Frontal cortex (tissue), 3 donors: ENCODE measurements at regions not wholly inside any gene's neighbourhood (a gene's known extent, or its start where the extent isn't known, plus 50 kb on each side); places are given as distances from the start of the nearest gene placed in this dataset.
A peak's percentile ranks its signal among the peaks of the same experiment; 100 is the strongest.

Experiments used
- DNase-seq, 2 donors: peaks; one replicate each; pipeline ENCODE4 v3.0.0; 2012; ENCODE audit warnings: low spot score in 2 of 2
- FAIRE-seq: peaks from 2 replicates; lab custom pipeline; 2012; peaks lifted over from hg19 to GRCh38; lab: Jason Lieb, UNC
- donor health status: control.
- donor health status: control.
- donor health status: control.

DNA sequence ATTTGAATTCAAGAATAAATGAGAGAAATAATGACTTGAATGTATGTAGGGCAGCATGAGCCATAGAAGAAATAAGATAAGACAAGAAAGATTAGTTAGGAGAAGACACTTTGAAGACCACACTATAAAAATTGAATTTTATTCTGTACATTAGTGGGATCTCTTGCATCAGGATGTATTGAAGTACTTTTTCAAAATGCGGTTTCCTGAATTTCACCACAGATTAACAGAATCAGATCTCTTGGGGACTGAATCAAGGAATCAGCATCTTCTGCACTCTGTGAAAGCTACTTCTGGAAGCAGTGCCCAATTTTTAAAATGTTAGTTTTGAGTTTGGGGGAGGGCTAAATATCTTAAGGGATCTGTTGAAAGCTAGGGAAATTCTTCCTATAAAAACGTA lies 763.9 kb upstream of the GOLIM4 start:
- FAIRE-seq (no peak), DNase-seq (no peak)

DNA sequence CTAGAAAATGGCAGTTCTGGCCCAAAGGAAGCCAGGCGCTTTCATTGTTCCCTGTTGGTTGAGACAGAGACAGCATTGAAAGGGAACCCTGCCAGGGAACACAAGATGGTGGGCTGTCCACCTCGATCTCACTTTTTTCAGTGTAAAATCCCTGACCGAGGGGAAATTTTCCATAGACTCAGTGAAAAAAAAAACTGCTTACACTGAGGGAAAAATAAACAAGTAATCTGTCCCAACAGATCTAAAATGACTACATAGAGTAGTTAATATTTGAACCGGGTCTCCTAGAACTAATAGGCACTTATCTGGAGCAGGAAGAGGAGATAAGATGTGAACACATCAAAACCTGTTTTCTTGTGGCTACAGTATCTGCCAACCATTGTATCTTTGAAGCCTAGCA lies 763.4 kb upstream of the GOLIM4 start:
- FAIRE-seq = no peak
- no peak for DNase-seq

DNA sequence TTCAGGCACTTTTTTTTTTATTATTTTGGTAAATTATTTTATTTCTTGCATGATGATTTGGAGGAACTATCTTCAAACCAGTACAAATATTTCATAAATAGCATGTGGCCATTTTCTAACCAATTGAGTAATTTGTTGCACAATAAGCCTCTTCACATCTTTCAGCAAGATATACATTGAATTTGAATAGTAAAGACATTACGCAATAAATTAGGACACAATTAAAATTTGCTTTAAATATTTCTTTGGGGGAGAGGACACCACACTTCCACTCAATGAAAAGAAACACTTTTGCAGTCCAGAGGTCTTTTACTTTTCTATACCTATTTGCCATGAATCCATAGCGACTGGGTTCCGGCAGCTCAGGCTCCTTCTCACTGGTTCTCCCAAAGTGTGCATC lies 762.6 kb upstream of the GOLIM4 start:
- FAIRE-seq (no peak), DNase-seq (no peak)

DNA sequence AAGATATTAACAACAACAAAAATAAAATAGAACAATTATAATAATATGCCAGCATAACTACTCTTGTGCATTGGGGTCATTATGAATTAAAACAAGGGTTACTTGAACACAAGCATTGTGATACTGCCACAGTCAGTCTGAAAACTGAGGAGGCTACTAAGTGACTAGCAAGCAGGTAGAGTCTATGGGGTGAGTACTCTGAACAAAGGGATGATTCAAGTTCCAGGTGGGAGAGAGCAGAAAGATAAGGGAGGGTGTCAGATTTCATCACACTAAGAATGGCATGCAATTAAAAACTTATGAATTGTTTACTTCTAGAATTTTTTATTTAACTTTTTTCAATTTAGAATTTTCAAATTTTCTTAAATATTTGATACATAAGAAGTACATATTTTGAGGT lies 754.4 kb upstream of the GOLIM4 start:
- no peak for FAIRE-seq
- DNase-seq = no peak

DNA sequence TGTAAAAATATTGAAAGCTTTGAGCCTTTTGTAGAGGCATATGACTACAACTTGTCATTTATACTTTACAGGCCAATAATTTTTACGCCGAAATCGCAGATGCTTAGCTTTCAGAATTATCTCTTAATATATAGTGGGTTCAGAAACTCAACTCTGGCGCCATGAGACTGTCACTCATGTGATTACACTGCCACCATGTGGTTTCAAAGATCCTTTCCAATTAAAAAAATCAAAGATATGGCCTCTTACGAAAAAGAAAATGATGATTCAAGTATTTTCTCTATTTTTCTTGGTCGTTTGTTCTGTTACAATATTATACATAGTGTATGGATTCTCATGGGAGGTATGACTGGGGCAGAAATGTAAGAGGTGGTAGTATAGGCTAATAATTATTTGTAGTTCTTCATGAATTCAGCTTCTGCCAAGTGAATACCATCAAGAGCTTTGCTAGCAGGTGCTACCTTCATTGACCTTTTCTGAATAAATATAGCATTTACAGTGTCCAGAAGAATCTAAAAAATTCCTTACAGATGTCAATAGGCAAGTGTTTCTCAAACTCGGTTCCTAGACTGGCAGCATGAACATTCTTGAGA lies 751.7 kb upstream of the GOLIM4 start:
- peak; percentile 1 to 7 for DNase-seq
- FAIRE-seq = peak; percentile 69

DNA sequence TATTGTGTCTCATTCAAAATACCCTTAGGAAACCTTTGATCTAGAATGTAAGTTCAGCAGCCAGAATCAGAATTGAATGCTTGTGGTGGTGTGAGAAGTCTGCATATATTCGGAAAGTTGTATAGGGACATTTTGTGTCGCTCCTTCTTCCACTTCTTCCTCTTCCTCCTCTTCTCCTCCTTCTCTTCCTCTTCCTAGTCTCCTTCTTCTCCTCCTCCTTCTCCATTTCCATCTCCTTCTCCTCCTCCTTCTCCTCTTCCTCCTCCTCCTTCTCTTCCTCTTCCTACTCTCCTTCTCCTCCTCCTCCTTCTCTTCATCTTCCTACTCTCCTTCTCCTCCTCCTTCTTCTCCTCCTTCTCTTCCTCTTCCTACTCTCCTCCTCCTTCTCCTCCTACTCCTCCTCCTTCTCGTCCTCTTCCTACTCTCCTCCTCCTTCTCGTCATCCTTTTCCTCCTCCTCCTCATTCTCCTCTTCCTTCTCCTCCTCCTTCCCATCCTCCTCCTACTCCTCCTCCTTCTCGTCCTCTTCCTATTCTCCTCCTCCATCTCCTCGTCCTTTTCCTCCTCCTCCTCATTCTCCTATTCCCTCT lies 749.3 kb upstream of the GOLIM4 start:
- FAIRE-seq = no peak

DNA sequence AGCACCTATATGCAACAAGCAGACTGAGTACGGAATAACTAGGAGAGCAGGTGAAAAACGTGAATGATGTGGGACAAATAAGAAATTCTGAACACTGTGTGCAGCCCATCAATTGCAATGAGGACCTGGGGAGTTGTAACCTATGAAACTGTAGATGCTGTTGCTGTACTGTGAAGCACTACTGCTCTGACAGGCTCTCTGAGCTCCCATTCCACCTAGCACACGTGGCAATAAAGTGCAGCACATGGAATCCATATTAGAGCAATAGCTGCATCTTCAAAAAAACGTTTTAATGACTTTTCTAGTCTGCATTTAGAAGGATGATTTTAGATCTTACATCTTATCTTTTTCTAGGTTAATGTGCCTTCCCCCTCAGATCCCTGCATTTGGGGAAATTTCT lies 748.7 kb upstream of the GOLIM4 start:
- DNase-seq (no peak), FAIRE-seq (no peak)

More for the DNA sequence above, 749.3 kb upstream of the GOLIM4 start:
- no peak for DNase-seq

DNA sequence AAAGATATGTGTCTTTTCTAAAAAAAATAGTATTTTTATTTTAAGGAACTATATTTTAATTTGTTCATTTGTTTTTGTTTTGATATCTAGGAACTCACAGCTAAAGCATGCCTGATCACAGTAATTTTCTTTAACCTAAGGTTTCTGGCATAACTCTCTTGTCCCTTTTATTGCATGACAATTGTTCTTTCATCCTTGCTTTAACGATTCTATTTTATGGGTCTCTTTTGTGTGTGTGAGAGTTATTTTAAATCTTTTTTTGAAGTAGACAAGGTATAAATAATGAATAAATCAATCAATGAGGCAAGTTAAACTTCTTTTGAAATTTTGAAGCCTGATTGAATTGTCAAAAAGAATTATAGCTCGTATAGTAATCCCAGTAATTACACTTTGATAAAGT lies 747.8 kb upstream of the GOLIM4 start:
- DNase-seq (no peak), FAIRE-seq (no peak)

DNA sequence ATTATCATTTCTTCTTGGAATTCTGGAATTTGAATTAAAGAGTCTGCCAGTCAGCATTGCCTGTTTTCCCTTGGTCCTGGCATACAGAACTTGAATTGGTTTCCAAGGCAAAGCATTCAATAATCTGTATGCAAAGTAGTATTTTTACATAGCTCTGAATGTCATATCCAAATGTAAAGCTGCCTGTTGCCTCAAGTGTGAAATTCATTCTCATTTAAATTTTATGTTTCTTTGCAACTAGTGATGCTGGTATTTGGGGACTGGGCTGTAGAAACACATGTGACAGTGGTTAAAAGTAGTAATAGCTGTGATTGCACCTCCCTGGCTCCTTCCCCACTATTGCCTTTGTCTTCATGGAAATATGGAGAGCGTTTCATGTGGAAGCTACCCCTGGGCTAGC lies 743.9 kb upstream of the GOLIM4 start:
- FAIRE-seq (no peak), DNase-seq (no peak)

DNA sequence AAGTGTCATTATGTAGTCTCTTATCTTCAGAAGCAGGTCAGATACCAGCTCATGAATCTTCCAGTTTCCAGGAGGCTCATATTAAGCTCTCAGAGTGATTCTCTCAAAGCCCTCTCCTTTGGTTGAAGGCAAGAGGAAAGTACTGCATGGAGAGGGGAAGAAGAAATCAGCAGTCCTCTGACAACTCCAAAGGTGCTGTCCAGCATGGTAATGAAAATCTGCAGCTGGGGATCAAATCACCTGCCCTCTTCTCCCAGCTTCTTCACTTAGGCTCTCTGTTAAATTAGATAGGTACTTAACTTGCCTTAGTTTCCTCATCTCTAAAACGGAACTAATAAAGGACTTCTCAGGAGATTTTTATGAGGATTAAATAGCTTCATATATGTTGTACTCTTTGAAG lies 738.8 kb upstream of the GOLIM4 start:
- no peak for DNase-seq
- no peak for FAIRE-seq

DNA sequence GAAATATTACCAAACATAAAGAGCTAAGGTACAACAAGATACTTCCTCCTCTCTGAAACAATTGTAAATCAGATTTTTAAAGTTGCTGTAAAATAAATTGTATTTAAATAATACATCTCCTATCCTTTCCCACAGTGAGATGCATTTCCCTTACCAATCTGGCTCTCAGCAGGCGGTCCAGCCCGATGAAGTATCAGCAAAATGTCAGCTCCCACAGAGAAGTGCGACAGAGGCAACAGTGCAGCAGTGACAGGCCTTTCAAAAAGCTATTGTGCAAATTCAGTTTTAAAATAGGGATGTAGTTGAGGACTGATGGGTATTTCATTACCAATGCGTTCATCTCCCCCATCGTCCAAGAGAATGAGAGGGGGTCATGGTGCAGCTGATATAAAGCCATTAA lies 733.2 kb upstream of the GOLIM4 start:
- FAIRE-seq (no peak), DNase-seq (no peak)

DNA sequence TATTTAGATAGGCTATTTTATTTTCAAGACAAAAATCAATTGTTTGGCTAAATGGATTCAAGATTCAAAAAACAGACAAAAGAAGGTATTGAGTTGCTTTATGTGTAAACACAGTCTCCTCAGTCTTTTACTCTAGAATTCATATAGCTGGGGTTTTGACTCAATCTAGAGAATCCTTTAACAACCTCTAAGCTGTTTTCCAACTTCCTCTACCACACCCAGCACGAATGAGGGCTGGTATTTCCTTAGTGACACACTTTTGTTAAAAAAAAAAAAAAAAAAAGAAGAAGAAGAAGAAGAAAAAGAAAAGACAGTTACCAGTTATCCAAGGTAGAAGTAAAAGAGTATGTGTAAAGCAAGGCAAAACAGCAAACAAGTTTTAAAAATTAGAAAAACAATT lies 732.8 kb upstream of the GOLIM4 start:
- FAIRE-seq (no peak), DNase-seq (no peak)

DNA sequence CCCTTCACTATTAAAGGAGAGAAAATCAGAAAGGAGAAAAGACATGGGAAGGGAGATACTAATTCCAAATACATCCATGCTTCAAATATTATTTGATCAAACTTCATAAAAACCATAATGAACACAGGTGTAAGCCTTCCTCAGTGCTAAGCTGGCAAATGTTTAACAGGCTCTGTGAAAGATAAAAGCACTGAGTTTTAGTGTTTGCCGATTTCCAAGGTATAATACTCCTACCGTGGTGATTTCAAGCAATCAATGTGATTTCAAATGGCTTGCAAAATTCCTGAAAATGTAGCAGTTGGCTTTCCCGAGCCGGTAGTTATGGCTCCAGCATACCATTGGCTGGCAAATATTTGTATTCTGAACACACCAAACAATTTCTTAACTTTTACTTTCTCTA lies 732.3 kb upstream of the GOLIM4 start:
- no peak for FAIRE-seq

DNA sequence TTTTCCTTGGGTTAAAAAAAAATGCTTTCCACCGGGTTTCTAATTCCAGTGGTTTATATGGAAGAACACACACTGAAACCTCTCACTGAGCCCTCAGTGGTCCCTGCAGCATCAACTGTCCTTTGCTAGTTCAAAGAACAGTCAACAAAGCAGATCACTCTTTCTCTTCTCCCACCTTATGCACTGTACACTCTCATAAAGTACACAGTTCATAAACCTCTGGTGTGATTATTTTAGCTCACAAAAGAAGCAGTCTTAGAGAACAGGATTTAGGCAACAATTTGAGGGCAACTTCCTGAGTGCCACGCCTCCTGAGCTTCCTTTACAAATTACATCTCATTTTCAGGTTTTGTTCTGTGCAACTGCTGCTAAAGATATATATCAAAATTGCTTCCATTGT lies 728.4 kb upstream of the GOLIM4 start:
- FAIRE-seq (no peak), DNase-seq (no peak)

More for the DNA sequence above, 732.3 kb upstream of the GOLIM4 start:
- no peak for DNase-seq

DNA sequence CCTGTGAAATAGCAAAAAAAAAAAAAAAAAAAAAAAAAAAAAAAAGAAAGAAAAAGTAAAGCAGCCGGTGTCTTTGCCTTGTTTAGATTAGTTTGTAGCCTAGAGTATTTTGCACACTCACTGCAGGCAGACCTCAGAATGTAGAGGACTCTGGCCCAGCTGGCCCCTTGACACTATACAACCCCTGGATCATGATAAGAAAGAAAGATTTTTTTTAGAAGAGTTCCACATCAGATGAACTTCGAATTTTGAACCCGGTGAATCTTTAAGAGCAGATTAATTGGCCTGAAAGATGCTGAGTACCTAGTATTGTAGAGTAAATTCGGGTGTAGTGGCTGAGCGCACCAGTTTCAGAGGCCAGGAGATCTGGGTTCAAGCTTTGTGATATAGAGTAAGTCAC lies 727.7 kb upstream of the GOLIM4 start:
- FAIRE-seq = no peak
- DNase-seq = no peak

DNA sequence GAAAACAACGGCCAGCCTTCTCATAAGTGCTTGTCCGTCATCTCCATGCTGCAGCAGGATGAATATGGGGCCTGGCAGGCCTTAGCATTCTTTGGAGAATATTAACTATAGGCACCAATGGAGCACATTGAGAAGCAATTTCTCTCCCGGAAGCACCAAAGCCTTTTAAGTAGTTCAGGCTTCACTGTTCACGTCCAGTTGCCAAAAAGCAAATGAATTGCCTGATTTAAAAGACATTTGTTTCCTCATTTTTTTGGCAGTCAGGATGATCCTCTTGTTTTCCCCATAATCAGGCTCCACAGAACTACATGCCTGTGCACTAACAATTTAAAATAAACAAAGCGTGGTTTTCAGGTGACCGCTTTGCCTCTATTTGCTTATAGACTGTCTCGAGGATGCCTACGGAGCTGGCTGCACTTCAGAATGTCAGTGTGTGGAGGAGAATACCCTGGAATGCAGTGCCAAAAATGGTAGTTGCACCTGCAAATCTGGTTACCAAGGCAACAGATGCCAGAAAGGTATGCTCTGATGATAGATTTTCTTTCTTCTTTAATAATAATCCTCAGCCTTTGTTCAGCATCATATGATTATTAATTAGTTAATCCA lies 725.2 kb upstream of the GOLIM4 start:
- DNase-seq (no peak), FAIRE-seq (no peak)

DNA sequence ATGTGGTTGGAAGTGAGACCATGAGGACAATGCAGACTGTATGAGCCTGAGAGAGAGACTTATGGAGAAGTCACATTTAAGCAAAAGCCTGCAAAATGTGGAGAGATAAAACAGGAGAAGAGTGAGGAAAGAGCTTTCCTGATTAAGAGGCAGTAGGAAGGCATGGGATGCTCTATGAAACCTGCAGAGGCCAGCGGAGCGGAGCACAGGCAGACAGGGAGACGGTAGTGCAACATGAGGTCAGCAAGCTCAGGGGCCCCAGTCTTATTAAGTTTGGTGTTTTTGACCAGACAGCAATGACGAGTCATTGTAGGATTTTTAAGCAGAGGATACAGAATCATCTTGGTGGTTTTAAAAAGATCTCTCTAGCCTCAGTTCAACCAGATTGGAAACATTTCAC lies 721.5 kb upstream of the GOLIM4 start:
- DNase-seq (no peak), FAIRE-seq (no peak)

DNA sequence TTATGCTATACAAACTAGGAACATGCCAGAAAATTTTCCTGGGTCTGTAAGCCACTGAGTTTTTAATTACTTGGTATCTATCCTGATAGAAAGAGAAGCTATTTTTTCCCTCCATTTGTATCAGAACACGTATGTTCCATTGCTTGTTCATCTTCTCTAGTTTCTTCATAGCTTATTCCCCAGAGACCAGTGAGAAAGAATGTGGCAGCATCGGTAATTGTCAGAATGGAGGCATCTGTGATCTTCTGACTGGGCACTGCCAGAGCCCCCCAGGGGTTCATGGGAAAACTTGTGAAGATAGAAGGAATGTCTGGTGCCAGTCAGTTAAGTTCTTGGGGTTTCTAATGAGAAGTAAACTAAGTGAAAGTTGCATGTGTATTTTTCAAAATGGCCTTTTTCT lies 720.2 kb upstream of the GOLIM4 start:
- DNase-seq (no peak), FAIRE-seq (no peak)

DNA sequence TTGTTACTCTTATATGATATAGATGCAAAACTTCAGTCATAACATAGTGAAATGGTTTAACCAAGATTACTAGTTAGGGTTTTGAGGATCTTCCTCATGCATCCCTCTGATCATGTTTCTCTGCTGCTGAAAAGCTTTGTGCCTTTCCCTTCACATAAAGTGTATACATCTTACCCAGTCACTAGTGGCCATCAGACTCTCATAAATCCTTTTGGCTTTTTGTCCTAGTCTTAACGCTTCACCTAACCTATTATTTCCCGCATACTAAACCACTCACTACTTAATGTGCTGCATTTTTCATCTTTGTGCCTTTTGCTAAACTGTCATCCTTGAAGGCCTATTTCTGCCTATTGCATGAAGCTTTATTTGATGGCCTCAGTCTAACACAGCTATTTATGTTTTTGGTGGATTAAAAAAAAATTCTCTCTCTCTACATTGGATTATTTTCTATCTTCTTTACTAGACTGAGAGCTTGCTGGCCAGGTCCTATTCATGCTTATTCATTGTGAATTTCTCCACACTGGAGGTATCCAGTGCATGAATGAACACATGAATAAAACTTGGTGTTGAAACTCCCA lies 717.6 kb upstream of the GOLIM4 start:
- DNase-seq (no peak), FAIRE-seq (no peak)

DNA sequence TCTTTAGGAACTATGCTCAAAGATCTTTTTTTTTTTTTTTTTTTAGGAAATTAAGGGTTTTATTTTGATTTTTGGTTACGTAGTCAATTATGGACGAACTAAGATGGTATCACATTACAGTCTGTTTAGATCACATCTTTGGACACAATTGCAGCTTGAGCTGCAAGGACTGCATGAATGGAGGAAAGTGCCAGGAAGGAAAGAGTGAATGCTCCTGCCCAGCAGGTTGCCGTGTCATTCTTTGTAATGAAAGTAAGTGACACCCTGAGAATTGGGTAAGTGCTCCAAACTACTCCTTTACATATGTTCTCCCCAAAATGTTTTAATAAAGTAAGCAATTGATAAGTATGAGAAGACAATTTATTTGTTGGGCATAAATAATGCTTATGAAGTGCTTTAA lies 716.5 kb upstream of the GOLIM4 start:
- DNase-seq = no peak
- no peak for FAIRE-seq

DNA sequence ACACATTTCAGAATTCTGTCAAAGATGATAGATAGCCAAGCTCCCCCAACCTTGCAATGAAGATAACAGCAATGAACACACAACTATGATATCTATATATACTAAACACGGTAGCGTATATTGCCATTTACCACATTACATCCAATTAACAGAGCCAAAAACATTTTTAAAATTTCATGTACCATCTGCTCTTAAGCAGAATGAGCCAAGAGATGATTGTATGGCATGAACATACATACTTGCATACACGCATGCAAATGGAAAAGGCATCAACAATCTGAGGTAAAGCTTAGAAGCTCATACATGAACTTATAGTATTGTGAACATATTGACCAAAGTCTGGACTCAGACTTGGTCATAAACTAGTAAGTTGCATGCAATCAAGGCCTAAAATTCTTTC lies 712.9 kb upstream of the GOLIM4 start:
- no peak for DNase-seq
- no peak for FAIRE-seq

DNA sequence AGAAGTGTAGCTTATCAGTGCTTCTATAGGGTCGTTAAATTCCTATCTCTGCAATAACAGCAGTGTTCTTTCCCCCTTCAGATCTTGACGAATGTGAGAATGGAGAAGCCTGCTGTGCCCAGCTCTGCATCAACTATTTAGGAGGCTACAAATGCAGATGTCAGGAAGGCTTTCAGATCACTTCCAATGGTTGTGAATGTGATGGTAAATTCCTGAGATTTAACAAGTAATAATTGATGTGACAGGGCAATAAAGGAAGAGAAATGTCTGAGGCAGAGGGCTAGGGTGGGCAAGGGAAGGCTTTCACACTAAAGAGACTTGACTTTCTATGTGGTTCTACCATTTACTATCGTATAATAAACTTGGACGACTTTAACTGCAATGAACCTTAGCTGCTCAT lies 711.7 kb upstream of the GOLIM4 start:
- FAIRE-seq (no peak), DNase-seq (no peak)
